ENCODE measurements at regions not wholly inside any gene's neighbourhood (a gene's known extent, or its start where the extent isn't known, plus 50 kb on each side); places are given as distances from the start of the nearest gene placed in this dataset.
"Not testable (repeated sequence)": the region's sequence is repeated elsewhere in the genome, so short reads cannot be mapped to it uniquely, and the experiment has no call there.

DNA sequence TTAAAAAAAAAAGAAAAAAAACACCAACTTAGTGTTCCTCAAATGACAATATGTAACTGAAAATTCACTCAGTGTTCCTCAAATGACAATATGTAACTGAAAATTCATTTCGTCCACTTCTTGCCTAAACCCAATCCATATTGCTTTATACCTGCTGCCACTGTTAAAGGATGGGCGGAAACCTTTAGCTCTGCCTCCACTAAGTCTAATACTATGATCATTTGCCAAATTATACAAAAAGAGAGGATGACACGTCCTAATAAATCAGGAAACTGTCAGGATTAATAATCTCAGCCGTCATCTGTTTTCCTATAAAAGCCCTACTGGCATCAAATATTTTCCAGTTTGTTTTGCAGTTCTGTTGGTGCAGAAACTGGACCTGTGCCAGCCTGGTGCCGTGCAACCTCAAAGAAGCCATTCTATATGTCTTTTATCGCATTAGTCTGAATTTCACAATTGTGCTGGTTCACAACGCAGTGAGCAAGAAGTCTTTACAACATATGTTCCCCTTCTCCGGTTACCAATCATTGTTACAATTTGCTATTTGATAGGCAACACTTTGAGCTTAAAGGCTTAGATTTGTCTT, 160.4 kb upstream of the KCNH8 start:
- DNase-seq = peak; percentile 69

DNA sequence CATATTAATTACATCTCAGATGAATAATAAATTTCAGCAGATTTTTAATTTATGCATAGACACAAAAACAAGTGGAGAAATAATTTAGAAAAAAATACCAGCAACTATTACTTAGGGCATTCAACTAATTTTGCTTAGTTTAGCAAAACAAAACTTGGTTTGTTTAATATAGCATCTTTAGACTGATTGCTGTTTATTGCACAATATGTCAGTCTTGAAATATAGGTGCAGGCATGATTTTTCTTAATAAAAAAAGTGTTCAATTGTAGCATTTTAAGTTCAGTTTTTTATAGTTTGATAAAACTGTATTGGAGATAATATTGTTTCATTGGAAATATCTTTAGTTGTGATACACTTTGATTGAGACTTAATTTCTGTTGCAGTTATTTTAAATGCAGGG, 161.2 kb upstream of the KCNH8 start:
- no peak for DNase-seq

DNA sequence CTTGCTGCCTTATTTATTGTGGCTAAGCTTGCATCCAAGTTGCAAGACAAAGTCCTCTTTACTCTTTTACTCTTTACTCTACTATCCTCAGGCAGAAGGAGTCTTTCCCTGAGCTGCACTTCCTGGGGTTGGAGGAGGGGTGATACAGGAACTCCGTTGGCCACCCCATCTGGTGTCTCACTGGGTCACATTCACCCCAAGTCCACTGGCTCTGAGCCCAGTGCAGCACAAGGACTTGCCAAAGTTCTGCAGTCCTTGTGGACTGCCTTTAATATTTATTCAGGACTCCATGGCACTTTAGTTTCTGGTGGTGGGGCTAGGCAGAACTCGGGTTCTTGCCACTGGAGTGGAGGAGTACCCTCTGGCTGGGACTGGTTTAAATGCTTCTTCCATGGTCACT, 165.4 kb upstream of the KCNH8 start:
- no peak for DNase-seq

DNA sequence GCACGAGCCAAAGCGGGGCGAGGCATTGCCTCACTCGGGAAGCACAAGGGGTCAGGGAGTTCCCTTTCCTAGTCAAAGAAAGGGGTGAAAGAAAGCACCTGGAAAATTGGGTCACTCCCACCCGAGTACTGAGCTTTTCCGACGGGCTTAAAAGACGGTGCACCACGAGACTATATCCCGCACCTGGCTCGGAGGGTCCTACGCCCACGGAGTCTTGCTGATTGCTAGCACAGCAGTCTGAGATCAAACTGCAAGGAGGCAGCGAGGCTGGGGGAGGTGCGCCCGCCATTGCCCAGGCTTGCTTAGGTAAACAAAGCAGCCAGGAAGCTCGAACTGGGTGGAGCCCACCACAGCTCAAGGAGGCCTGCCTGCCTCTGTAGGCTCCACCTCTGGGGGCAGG, 172.2 kb upstream of the KCNH8 start:
- DNase-seq = not testable (repeated sequence)

DNA sequence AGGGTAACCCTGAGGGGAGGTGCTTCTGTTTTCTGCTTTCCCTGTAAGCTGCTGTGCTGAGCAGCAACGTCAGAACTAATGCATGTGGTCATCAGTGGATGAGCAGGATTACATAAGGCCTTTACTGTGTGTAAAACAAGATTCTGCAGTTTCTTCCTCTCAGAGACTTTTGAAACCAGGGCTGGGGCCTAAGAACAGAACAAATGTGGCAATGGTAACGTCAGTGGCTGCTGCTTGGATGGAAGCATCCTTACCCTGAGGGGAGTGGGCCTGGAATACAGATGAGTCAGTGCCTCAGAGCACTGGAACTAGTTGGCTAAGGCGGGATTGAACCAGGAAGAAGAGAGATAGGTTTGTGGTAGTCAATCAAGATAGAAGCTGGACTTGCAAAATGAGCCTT, 180.2 kb upstream of the KCNH8 start:
- DNase-seq = no peak

DNA sequence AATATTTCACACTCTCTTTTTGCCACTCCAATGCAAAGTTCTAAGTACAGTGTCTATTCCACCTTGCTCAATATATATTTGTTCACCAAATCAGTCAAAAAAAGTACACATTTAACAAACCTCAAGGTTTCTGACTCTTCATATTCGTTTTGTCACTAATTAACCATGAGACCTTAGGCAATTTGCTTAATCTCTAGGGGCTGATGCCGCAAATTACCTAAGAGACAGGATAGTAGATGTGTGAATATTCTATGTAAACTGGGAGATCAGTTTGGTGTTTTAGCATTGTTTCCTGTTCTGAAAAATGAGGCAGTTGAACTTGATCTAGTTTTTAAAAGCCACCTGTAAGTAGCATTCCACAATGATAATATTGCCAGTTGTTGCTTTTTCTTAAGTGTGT, 182.5 kb upstream of the KCNH8 start:
- no peak for DNase-seq

DNA sequence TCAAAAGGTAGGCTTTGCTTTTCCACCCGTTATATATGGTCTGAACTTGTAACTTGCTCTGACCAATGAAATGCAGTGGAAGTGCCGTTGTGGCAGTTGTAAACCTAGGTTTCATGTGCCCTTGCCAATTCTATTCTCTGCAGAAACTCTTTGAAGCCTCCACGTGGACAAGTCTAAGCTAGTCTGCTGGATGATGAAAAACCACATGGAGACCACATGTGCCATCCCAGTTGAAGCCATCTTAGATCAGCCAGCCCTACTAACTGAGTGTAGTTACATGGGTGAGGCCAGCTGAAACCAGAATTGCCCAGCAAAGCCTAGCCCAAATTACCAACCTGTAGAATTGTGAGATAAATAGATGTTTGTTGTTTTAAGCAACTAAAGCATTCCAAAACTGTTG, 183.7 kb upstream of the KCNH8 start:
- DNase-seq = no peak

DNA sequence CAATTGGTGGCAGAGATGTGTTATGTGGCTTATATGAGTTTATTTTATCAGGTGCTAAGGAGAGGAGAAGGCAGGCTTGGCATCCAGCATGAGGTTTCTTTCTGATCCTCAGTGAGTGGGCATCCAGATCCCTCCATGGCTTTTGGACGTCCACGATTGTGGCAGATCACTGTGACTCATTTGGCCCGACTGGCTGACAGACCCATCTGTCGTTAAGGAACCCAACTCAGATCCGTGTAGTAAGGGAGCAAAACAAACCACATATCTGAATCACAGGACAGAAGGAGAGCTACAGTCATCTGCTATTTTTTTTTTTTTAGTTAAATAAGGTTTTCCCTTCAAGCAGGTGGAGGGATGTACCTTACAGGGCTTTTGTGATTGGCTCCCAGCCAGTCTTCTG, 197.0 kb upstream of the KCNH8 start:
- no peak for DNase-seq

DNA sequence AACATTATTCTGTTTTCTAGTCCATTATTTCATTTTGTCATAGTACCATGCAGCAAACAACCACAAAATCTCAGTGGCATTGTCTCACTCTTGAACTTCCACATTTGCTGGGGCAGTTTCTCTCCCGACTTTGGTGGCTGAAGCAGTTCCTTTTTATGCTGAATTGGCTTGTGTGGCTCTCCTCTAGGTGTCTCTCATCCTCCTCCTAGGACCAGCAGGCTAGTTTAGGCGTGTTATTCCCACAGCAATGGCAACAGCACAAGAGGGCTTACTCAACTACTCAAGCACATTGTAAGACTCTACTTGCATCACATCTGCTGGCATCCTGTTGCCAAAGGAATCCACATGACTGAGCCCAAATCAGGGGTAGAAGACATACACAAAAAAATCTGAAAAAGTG, 201.8 kb upstream of the KCNH8 start:
- no peak for DNase-seq

DNA sequence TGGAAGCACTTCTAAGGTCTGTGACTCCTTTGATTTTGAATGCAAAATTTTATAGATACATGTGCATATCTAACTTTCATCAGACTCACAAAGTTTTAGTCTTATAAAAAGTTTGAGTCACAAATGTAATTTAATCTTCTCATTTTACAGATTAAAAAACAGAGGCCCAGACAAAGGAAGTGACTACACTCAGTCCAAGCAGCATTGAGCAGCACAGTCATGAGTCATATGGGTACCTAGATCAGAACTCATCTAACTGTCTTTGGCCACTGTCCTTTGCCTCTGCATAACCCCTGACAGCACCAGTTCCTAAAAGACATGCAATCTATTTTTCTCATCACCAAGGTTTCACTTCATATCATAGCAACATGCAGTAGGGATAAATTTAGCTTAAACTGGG, 210.7 kb upstream of the KCNH8 start:
- DNase-seq = no peak

DNA sequence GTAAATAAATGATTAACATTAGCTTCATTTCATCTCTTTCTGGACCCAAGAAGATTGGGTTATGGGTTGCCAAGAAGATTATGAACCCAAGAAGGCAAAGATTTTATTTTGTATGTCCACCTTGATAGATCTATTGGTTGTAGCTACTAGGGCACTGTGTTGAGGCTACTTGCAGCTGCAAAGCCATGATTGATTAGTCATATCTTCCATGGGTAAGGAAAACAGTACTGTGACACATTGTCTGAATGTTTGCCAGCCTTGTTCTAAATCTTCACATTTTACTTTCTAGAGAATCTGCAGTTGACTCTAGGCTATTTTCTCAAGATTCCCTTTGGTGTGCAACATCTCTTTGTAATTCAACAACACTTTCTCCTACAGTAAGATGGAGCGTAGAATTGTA, 229.2 kb upstream of the KCNH8 start:
- DNase-seq = no peak

DNA sequence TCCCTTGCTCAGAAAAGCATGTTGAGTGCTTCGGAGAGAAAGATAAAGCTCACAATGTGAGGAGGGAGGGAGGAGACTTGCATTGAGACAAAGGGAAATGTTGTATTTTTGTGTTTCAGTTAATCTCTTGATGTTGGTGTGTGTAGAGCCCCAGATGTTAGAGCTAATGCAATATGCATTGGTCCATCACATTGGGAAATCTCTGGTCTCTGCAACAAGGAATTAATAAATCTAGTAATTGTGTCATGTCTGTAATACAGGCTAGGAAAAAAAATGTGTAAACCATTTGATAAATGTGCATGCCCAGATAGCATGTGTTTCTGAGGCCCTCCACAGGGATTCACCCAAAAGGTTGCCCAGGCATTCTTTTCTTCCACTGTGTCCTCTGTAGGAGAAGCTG, 230.4 kb upstream of the KCNH8 start:
- peak; percentile 35 for DNase-seq

DNA sequence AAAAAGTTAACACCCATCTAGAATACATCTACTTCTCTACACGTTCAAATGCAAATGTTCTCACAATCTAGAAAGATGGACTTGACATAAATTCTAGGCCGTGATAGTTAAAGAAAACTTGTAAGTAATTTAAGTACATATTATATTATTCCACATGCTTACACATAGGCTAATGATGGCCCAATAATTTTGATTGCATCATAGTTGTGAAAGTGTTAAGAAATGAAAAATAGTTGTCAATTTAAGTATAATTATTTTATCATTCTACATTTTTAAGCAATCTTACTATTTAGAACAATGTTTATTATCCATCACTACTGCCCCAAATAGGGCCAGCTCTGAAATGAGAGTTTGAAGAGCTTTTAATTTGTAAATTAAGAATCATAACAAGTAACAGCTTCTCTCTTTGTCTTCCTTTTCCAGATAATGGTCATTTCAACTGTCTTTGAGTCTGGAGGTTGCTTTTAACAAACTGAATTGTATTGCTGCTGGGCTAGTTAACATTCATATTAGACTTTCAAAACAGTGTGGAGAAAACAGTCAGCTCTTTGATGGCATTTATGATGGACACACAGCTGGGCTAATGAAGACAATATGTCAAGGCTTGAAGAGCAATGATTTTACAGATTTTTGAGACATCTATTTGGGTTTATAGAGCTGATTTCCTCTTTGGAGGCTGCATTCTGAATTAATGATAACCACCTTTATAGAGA, 246.1 kb upstream of the KCNH8 start:
- DNase-seq = no peak

DNA sequence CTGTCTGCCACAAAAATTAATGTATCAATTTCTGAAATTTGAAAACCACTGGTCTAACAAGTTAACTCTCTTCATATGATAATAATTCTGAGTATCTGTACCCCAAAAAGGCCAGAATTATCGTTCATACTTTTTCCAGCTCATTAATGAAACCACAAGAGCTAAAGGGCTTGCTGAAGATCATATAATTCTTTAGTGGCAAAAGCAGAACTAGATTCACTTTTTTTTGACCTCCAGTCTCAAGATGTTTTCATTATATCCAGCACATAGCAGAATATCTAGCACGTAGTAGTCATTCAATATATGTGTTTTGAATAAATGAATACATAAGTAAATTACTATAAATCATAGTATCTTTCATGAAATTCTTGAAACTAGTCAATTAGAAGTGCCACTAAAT, 246.7 kb upstream of the KCNH8 start:
- no peak for DNase-seq

DNA sequence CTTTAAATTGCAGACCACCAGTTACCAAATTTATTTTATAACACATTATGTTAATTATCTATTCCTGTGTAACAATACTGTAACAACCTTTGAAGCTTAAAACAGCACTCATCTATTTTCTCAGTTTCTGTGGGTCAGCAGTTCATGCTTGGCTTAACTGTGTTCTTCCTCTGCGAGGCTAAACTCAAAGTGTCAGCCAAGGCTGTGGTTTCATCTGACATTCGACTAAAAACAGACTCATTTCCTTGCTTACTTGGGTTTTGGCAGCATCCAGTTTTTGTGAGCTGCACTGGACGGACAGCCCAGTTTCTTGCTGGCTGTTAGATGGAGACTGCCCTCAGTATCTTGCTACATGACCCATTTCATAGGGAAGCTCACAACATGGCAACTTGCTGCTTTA, 247.3 kb upstream of the KCNH8 start:
- DNase-seq = no peak

DNA sequence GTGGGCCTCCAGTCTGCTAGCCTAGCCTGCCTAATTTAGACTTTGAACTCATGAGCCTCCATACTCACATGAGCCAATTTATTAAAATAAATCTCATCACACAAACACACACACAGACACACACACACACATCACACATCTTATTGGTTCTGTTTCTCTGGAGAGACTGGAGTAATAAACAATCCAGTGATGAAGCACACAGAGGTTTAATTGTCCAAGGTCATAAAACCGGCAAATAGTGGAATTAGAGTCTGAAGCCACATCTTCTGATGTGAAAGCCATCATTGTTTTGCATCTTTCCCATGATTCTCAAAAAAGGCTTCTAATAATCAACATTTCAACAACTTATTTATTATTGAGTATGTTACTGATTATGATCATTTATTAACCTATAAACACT, 249.4 kb upstream of the KCNH8 start:
- DNase-seq = no peak

DNA sequence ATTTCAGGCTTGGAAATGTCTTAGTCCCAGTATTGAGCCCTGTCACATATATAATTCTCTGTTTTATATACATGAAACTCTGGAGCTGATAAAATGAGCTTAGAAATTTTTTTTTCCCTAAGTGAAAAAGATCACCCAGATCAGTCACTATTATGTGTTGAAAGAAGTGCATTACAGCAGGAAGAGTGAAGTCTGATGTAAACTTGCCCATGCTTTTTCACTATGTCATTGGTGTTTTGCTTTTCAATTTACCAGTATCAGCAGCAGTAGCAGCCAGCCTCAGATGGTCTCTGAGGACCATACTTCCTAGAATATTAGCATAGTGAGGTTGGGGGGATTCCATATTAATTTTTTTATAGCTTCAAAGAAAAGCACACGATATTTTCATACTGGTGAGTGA, 255.6 kb upstream of the KCNH8 start:
- no peak for DNase-seq

DNA sequence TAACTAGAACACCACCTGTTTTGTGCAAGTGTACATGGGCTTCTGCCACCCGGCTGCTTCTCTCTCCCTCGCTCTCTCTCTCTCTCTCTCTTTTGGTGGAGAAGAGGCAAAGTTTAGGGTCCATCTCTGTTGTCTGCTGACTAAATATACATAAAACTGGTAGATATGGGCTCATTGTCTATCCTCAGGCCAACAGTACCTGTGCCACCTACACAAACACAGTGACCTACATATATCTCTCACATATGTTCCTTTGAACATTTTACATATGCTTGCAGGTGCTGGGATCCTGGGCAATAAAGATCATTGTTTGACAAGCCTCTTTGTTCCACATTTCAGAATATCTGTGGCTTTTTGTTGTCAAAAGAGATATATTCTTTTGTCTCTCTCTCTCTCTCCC, 256.3 kb upstream of the KCNH8 start:
- DNase-seq = no peak

DNA sequence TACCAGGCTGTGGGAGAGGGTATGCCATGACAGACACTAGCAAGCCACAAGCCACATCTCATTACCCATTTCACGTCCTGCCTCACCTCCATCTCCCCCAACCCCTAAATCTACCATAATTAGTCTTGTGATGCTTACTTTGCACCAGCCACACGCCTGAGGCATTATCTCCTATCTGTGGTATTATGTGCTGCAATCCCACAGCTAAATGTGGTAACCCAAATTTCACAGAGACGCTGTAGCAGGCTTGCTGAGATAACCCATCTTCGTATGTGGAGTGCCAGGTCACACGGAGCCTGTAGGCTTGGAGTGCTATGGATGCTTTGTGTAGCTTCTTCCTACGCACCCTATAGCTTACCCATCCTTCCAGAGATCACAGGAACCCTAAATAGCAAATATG, 256.7 kb upstream of the KCNH8 start:
- no peak for DNase-seq

DNA sequence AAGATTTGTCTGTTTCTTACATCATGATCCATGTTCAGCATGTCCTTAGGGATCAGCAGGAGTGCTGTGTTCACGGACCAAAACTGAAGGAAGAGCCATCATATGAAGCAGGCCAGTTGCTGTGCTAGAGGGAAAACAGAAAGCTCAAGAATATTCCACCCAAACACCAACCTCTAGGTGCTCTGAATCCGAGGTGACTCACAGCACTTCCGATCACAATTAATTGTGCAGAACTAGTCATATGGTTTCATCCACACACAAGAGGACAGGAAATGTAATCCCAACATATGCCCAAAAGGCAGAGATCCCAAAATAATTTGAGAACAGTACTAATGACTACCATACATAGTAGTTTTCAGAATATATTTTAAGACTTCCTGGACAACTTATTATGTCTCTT, 257.9 kb upstream of the KCNH8 start:
- DNase-seq = no peak

DNA sequence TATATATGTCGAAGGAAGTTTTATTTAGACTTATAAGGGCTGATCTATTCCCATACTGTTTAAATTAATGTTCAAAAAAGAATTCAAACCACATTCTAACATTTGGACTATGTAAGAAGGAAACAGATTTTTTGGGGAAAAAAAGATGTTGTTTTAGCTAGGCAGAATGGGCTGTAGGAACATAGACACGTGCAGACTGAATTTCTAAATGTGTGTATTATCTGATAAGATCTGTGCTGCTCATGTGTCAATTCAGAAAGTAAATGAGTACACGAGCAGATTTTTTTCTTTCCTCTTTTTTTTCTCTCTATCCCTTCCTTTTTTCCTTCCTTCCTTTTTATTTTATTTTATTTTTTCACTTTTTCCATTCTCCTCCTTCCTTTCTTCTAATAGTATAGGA, 259.5 kb upstream of the KCNH8 start:
- no peak for DNase-seq

DNA sequence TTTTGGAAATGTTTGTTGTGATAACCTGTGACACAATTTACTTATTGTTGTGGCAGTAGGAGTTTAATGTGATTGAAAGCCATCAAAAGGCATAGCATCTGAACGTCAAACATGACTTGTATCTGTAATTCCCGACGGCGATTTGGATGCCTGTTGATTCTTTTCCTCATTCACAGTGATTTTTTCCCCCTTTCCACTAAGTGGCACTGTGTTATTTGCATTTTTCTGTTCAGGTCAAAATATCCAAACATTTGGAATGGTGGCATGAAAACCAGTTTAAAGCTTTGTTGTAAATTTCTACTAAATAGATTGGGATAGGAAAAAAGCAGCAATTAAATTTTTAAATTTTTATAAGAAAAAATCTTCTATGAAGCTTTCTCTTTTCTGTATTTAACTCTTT, 259.9 kb upstream of the KCNH8 start:
- no peak for DNase-seq

DNA sequence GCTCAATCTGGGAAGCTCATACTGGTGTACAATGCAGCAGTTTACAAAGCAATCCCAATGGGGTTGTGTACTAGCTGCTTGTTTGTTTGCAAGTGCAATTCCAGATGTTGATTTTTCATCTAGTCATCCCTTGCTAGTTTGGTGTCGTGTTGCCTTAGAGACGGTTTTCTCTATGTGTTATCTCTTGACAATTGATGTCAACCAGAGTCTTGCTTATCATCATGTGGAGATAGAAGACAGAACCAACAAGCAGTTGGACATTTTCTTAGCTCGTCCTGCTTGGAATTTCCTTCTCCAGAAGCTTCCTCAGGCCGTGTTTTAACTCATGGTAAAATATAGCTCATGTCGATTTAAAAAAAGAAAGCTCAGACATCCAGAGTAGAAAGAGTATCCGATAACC, 262.0 kb upstream of the KCNH8 start:
- DNase-seq = no peak

DNA sequence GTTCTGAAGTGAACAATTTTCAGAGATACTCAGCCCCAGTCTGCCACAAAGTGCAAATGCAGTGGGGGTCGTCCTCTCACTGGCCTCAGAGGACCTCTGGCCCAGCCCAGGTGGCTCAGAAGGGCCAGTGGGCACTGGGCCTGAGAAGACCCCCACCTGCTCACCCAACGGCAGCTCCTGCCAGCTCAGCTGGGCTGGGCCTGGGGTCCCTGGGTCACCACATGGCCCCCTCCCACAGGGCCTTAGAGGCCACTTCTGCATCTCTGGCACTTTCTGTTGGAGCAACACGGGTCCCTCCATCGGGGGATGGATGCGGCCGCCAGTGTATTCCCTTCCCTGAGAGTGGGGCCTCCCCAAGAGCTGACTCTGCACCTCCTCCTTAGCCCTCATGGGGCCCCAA, 262.7 kb upstream of the KCNH8 start:
- no peak for DNase-seq

DNA sequence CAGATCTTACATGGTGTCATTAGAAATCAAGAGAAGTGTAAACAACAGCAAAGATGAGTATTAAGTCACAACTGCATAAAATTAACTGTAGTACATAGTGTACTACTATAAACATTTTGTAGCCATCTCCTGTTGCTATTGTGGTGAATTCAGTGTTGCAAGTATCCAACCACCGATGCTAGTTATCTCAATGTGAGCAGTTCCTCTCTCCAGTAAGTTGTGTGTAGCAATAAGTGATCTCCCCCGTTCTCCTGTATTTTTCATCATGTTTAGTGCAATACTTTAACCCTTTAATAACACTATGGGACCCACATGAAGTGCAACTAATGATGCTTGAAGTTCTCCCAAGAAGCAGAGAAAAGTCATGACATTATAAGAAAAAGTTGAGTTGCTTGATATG, 264.7 kb upstream of the KCNH8 start:
- DNase-seq = no peak

Measured in NCI-H146 (cell line).